Suprapubic skin (tissue), 3 donors: ENCODE measurements at regions not wholly inside any gene's neighbourhood (a gene's known extent, or its start where the extent isn't known, plus 50 kb on each side); places are given as distances from the start of the nearest gene placed in this dataset.

Source experiments
- CTCF ChIP-seq, 2 donors: fragments of 200-600 bp in 1 of 2; fragments of 450-650 bp in 1 of 2; sonication (generic) in 1 of 2; IDR thresholded peaks; one replicate each; pipeline ENCODE4 v1.5.1; 2016 to 2019; ENCODE audit warnings: antibody characterized with exemption in 2 of 2, mild to moderate bottlenecking in 1 of 2, moderate library complexity in 1 of 2
- POLR2AphosphoS5 ChIP-seq, 3 donors: sonication (generic); formaldehyde crosslinking; IDR thresholded peaks; one replicate each; pipeline ENCODE4 v1.6.1; 2017; ENCODE audit warnings: antibody characterized with exemption in 3 of 3

GRCh38 chr11:11077898-11078297, 220.0 kb upstream of the ZBED5 start:
- TF ChIP-seq CTCF (IDR thresholded peaks at IDR 0.05) (no peak), POLR2AphosphoS5 (IDR thresholded peaks at IDR 0.05) (no peak)
